Gastrocnemius medialis (tissue), 4 donors: ENCODE measurements at regions not wholly inside any gene's neighbourhood (a gene's known extent, or its start where the extent isn't known, plus 50 kb on each side); places are given as distances from the start of the nearest gene placed in this dataset.

Source experiments
- CTCF ChIP-seq, 5 experiments: fragments of 450-650 bp in 3 of 5; fragments of 200-600 bp in 2 of 5; sonication (generic) in 2 of 5; IDR thresholded peaks in 4 of 5; conservative IDR thresholded peaks in 1 of 5; 1 replicate in 4 of 5; 2 replicates in 1 of 5; pipeline ENCODE4 v1.5.1; 2016 to 2019; ENCODE audit warnings: antibody characterized with exemption in 5 of 5, mild to moderate bottlenecking in 3 of 5, moderate library complexity in 3 of 5
- POLR2A ChIP-seq, 2 donors: fragments of 450-650 bp; IDR thresholded peaks; one replicate each; pipeline ENCODE4 v1.6.1; 2017; ENCODE audit warnings: antibody characterized with exemption in 2 of 2, mild to moderate bottlenecking in 2 of 2, moderate library complexity in 2 of 2

GRCh38 chr18:25604894-25605597, 253.1 kb upstream of the ZNF521 start:
- TF ChIP-seq CTCF (IDR thresholded peaks at IDR 0.05 in 4 of 5, conservative IDR thresholded peaks at IDR 0.05 in 1 of 5) = no peak
- TF ChIP-seq POLR2A (IDR thresholded peaks at IDR 0.05) = no peak
